ENCODE measurements at regions not wholly inside any gene's neighbourhood (a gene's known extent, or its start where the extent isn't known, plus 50 kb on each side); places are given as distances from the start of the nearest gene placed in this dataset.

DNA sequence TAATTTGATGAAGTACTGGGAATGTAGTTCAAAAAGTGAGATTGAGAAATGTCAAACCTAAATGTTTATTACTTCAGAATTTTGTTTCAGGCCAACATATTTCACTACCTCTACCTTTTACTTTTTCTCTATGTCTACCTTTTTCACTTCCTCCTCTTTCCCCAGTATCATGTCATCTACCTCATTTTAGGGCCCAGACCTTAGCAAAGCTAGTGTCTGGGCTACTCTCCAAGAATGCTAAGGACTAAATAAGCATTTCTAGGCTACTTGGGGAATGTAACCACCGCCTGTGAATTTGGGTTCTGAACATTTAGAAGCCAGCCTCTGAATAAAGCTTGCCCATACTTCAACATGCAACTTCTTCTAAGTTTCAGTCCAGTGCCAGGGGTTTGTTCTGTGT is 330.4 kb downstream of the SLC4A3 start:
- TF ChIP-seq EP300 (IDR thresholded peaks at IDR 0.05) = no peak
- TF ChIP-seq, protein P1, sequence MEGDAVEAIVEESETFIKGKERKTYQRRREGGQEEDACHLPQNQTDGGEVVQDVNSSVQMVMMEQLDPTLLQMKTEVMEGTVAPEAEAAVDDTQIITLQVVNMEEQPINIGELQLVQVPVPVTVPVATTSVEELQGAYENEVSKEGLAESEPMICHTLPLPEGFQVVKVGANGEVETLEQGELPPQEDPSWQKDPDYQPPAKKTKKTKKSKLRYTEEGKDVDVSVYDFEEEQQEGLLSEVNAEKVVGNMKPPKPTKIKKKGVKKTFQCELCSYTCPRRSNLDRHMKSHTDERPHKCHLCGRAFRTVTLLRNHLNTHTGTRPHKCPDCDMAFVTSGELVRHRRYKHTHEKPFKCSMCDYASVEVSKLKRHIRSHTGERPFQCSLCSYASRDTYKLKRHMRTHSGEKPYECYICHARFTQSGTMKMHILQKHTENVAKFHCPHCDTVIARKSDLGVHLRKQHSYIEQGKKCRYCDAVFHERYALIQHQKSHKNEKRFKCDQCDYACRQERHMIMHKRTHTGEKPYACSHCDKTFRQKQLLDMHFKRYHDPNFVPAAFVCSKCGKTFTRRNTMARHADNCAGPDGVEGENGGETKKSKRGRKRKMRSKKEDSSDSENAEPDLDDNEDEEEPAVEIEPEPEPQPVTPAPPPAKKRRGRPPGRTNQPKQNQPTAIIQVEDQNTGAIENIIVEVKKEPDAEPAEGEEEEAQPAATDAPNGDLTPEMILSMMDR (IDR thresholded peaks at IDR 0.05) = no peak
- TF ChIP-seq POLR2A (IDR thresholded peaks at IDR 0.05) = no peak
